ENCODE measurements at regions not wholly inside any gene's neighbourhood (a gene's known extent, or its start where the extent isn't known, plus 50 kb on each side); places are given as distances from the start of the nearest gene placed in this dataset.

DNA sequence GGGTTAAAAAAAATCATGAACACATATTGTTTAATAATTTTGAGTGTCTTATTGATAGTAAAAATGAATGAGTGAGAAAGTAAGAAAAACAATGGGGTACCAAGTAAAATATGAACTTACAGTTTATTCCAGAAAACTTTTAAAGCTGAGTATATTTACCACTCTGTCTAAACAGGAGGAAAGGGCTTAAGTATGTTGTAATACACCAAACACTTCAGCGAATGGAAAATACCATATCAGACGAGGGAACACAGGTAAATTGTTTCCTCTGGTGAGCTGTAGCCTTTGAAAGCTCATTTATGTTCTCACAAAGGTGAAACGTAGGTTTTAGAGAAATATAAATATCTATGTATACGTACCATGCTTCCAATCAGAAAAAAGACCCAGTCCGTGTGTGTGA, 1209.6 kb upstream of the ZEB2 start:
- TF ChIP-seq, protein P1, sequence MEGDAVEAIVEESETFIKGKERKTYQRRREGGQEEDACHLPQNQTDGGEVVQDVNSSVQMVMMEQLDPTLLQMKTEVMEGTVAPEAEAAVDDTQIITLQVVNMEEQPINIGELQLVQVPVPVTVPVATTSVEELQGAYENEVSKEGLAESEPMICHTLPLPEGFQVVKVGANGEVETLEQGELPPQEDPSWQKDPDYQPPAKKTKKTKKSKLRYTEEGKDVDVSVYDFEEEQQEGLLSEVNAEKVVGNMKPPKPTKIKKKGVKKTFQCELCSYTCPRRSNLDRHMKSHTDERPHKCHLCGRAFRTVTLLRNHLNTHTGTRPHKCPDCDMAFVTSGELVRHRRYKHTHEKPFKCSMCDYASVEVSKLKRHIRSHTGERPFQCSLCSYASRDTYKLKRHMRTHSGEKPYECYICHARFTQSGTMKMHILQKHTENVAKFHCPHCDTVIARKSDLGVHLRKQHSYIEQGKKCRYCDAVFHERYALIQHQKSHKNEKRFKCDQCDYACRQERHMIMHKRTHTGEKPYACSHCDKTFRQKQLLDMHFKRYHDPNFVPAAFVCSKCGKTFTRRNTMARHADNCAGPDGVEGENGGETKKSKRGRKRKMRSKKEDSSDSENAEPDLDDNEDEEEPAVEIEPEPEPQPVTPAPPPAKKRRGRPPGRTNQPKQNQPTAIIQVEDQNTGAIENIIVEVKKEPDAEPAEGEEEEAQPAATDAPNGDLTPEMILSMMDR (conservative IDR thresholded peaks at IDR 0.05 in 1 of 2, IDR thresholded peaks at IDR 0.05 in 1 of 2; ENCODE audit: low read depth in 1 of 2, low read length in 2 of 2) = no peak
- no peak for TF ChIP-seq EZH2 (IDR thresholded peaks at IDR 0.05; ENCODE audit: low read length, missing control alignments)

All from fibroblast of lung (primary cell).